NCI-H1048 (cell line): ENCODE measurements at regions not wholly inside any gene's neighbourhood (a gene's known extent, or its start where the extent isn't known, plus 50 kb on each side); places are given as distances from the start of the nearest gene placed in this dataset.
"Not testable (repeated sequence)": the region's sequence is repeated elsewhere in the genome, so short reads cannot be mapped to it uniquely, and the experiment has no call there.

Source experiments
- DNase-seq: peaks from one replicate; lab custom pipeline; 2025; lab: John Stamatoyannopoulos, UW

DNA sequence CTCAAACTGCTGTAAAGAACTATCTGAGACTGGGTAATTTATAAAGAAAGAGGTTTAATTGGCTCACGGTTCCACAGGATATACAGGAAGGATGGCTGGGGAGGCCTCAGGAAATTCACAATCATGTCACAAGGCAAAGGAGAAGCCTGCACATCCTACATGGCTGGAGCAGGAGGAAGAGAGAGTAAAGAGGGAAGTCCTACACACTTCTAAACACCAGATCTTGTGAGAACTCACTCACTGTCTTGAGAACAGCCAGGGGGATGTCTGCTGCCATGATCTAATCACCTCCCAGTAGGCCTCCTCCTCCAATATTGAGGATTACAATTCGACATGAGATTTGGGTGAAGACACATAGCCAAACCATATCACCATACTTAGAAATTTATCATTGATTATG lies 1307.0 kb upstream of the GJE1 start:
- DNase-seq, result no peak

DNA sequence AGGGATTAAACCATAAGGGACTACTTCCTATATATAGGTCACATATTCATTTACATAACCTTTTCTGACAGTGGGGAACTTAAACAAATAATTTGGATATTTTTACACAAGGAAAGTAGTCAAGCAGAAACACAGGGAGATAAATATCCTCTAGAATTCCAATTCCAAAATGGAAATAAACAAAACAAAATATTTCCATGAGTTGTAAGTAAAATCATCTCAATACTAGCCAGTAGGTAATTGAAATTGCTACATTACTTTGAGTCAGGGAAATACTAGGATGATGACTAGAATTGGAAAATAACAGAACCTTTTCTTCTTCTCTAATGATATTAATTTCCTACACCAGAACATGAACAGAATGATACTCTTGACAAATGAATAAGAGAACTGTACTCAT lies 1308.1 kb upstream of the GJE1 start:
- DNase-seq, result no peak

DNA sequence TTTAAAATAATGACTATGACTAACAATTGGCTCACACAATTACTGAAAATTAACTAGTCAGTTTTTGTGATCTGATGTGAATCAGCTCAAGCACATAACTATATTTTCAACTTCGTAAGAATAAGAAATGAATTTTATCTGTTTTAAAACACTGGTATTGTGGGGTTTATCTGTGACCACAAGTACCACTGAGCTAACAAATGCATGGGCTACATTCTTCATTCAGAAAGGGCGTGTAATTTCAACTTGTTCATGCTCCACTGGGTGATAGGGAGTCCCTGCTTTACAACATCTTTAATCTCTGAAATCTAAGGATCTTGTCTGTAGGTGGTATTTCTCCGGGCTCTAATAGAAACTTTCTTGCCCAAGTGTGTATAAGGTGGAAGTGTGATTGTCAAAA lies 1311.5 kb upstream of the GJE1 start:
- DNase-seq, result no peak

- no peak for DNase-seq
Measured at GRCh38 chr6:140817176-140817575, 1315.5 kb upstream of the GJE1 start.

DNA sequence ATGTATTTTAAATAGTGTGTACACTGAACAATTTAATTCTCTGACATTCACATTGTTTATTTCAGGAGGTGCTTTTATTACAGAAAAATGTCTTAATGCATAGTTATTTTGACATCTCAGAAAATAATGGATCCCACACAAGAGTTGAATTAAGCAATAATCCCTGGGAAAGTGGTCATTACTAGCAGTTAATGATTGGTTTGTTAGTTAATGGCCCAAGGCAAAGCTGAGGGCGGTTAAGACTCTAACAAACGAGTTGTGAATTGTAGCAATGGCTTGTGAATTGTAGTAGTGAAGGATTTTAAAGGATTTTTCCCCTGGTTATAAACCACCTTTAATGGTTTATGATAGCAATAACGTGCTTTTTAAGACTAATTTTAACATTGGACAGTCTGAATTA lies 1316.0 kb upstream of the GJE1 start:
- no peak for DNase-seq

GRCh38 chr6:140812636-140813035 lies 1320.1 kb upstream of the GJE1 start:
- DNase-seq, result no peak

DNA sequence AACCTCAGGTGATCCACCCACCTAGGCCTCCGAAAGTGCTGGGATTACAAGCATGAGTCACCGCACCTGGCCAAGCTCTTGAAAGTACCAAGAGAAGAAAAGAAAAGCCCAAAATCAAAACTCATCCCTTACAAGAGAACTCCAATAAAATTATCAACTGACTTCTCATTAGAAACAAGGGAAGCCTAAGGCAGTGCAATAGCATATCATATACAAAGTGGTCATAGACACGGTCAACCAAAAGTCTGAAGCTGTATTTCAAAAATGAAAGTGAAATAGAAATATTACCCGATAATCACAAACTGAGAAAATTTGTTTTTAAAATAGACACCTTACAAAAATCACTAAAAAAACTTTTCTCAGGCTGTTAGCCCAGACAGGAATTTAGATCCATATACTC lies 1321.1 kb upstream of the GJE1 start:
- no peak for DNase-seq

- DNase-seq, result no peak
Measured at GRCh38 chr6:140809694-140810101, 1323.0 kb upstream of the GJE1 start.

GRCh38 chr6:140806431-140806830 lies 1326.3 kb upstream of the GJE1 start:
- no peak for DNase-seq

DNA sequence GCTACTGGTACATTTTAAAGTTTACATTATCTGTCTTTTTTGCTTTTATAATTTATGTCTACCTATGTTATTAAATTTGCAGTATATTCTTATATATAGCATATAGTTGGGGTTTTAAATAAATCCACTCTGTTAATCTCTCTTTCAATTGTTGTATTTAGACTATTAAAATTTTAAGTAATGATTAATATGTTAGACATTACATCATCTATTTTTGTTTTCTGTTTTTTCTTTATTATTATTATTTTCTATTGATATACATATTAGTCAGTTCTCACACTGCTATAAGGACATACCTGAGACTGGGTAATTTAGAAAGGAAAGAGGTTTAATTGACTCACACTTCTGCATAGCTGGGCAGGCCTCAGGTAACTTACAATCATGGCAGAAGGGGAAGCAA lies 1338.2 kb upstream of the GJE1 start:
- DNase-seq, result no peak

DNA sequence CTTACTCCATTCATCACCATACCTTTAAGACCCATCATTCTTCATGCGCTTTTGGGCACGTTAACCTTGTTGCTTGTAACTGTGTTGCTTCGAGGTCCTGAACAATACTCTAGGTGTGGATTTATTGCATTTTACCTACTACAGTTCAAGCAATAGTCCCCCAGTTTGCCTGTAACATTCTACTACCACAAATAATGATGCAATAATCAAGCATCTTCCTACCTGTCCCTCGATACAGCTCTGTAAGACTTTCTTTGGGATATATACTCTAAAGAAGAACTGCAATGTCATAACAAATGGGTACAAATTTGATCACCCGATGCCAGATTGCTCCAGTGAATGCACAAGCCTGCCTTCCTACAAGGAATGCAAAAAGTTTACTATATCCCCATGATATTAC lies 1342.6 kb upstream of the GJE1 start:
- no peak for DNase-seq

DNA sequence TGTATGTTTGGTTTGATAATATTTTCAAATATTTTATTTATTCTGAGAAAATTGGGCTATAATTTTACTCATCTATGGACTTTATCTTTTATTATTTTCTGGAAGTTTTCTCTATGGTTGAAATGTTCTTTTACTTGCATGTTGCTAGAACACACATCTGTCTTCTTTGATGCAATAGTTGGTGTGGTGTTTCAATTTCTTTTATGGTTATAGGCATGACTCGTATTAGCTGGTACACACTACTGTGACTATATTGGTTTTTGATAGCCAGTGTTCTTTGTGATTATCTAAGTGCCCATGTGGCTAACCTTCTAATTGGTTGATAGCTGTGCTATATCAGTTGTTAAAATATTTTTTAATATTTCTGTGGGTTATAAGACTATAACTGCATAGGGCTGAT lies 1343.3 kb upstream of the GJE1 start:
- no peak for DNase-seq

DNA sequence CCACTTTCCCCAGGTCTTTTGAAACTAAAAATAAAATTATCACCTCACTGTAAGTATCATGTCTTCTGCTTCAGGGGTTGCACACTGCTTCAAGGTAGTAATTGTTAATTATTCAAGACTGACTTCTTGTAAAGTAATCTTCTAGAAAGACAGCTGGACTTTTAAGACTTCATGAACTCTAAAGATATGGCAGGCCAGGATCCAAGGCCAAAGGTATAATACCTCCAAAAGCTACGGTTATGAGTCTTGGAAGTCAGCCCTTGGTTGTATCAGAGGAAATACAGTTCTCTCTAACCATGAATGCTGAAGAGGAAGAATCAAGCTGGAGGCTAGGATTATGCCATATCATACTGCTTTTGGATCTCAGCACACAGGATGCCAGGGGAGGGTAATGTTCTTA lies 1346.8 kb upstream of the GJE1 start:
- no peak for DNase-seq

- DNase-seq, result no peak
Measured at GRCh38 chr6:140784573-140784972, 1348.2 kb upstream of the GJE1 start.

DNA sequence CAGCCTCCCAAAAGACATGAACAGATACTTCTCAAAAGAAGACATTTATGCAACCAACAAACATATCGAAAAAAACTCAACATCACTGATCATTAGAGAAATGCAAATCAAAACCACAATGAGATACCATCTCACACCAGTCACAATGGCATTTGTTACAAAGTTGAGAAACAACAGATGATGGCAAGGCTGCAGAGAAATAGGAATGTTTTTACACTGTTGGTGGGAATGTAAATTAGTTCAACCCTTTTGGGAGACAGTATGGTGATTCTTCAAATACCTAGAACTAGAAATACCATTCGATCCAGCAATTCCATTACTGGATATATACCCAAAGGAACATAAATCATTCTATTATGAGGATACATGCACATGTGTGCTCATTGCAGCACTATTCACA lies 1349.2 kb upstream of the GJE1 start:
- DNase-seq, result not testable (repeated sequence)

GRCh38 chr6:140782941-140783340 lies 1349.8 kb upstream of the GJE1 start:
- no peak for DNase-seq

DNA sequence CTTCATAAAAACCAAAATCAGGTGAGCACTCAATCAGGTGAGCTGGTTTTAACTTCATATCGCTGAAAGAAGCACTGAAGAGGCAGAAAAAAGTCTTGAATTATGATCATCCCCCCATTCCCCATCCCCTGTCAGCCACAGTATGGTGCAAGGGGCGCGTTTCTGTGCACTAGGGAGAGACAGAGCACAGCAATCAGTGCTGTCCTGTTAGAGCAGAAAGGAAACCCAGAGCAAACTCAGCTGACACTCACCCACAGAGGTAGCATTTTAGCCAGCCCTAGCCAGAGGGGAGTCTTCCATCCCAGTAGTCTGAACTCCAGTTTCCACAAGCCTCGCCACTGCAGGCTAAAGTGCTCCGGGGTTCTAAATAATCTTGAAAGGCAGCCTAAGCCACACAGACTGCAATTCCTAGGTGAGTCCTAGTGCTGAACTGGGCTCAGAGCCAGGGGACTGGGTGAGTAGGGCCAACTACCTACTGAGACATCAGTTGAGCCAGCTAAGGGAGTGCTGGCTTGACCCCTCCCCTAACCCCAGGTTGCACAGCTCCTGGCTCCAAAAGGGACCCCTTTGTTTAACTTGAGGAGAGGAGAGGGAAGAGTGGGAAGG lies 1352.6 kb upstream of the GJE1 start:
- DNase-seq, result no peak

GRCh38 chr6:140779341-140779740 lies 1353.4 kb upstream of the GJE1 start:
- DNase-seq, result no peak

DNA sequence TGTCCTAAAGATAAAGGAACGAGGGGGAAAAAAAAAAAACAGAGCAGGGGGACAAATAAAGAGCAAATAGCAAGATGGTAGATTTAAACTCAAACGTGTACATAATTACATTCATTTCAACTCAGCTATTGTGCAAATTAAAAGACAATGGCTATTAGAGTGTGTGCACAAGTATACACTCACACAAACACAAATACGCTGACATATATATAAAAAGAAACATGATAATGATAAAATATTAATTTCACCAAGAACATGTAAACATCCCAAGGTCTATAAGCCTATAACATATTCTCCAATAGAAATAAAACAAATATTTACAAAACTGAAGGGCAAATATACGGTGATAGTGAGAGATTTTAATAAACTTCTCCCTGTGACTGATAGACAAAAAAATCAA lies 1354.9 kb upstream of the GJE1 start:
- no peak for DNase-seq

DNA sequence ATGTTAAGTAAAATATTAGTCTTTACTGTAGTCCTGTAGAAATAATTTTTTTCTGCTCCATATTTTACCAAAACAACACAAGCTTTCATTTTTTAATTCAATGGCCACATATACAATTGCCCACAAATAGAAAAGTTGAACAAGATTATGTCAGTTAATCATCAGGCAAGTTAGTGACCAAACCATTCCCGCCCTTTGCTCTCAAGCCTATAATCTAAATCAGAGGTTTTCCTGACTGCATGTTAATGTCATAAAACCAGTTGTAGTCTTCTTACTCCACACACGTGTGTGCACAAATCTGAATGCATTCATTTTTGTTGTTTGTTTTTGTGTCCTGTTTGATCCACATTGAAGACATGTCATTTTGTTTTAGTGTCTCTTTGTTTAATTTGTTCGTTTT lies 1357.7 kb upstream of the GJE1 start:
- DNase-seq, result no peak

DNA sequence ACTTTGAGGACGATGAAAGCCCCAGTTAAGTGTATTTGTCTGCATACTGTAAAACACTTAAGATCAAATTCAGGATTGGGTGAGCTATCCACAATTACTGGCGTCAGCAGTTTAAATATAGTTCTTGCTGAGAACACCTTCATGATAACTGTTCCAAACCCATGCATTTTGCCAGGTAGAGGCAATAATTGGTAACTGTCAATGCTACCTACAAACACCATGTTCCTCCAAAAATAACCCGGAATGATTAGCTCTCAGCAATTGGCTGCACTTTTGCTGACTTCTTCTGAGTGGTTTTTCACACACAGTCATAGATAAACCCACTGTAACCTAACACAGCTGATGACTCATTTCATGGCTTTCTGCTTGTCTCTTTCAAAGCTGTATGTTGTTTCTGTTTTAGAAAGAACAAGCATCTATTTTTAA lies 1358.6 kb upstream of the GJE1 start:
- DNase-seq, result no peak

- no peak for DNase-seq
Measured at GRCh38 chr6:140773276-140773675, 1359.4 kb upstream of the GJE1 start.

DNA sequence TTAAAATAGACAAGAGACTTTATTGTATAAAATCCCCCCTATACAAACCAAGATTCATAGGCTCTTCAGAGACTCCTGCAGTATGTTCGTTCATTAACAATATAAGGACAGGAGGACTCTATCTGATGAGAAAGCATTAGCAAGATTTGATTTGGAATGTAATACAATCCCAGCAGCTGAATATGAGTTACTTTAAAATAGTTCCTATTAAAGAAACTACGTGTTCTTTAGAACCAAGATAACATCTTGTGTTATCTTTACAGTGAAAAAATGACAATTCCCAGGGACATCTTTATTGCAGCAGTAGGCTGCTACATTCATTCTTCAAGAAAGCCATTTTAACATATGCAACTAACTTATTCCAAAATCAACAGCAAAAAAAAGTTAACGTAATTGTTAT lies 1360.1 kb upstream of the GJE1 start:
- DNase-seq, result no peak

DNA sequence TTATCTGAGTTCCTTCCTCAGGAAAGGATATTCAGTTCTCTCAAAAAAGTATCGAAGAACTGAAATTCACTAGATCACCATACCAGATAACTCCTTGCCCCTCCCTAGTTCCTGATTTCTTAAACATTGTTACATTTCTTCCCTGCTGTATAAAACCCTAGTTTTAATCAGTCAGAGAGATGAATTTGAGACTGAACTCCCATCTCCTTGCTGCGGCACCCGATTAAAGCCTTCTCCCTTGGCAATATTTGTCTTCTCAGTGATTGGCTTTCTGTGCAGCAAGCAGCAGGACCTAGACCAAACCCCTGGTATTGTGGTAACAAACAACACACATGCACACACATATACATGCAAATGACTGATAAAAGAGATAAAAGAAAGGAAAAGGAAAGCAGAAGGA lies 1364.6 kb upstream of the GJE1 start:
- DNase-seq, result no peak

DNA sequence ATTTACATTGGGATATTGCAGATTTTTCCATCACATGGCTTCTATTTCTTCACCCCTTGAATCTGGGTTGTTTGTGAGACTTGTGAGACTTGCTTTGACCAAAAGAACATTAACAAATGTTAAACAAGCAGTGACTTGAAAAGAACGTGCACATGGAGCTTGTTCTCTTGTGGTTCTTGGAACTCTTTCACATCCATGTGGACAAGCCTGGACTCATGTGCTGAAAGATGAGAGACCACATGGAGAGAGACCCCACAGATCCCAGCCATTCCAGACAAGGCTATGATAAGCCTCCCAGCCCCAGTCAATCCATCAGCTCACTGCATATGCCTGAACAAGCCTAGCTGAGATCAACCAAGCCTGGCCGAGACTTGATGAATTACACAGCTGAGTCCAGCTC lies 1365.7 kb upstream of the GJE1 start:
- DNase-seq, result no peak
